ENCODE measurements at regions not wholly inside any gene's neighbourhood (a gene's known extent, or its start where the extent isn't known, plus 50 kb on each side); places are given as distances from the start of the nearest gene placed in this dataset.

DNA sequence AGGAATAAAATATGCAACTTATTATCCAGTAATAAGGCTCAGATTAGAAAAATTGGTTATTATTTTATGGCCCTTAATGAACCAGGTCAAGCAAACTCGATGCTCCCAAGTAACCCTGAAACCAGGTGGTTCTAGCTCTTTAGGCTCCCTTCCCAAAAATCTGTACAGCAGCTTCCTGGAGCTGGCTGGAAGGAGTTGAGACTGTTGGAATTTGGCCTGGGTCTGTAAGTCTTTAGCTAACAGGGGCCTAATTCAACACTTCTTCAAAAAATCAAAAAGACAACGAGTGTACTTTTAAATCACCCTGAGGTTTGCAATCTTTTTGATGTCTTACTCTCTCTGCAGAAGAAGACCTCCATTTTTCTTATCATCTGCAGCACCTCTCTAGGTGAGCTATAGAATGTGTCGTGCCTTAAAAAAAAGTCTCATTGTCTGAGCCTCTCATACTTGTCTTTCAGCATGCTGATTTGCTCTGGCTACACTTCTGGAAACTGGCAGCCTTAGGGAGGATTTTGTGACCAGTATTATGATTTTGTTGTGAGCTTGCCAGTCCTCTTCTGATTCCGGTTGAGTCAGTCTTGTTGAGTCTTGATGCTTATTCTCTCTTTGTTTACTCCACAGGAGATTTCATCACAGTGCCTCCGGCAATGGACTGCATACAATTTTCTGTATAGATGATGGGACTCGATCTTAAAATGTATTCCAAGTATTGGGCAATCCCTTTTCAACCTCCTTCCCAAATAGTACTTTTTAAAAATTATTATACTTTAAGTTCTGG is 235.0 kb upstream of the KBTBD8 start:
- DNase-seq (ENCODE audit: low read depth) = peak; percentile 58
- no peak overlapping the region for H3K4me3 ChIP-seq (ENCODE audit: low read length)
- TF ChIP-seq, protein P1, sequence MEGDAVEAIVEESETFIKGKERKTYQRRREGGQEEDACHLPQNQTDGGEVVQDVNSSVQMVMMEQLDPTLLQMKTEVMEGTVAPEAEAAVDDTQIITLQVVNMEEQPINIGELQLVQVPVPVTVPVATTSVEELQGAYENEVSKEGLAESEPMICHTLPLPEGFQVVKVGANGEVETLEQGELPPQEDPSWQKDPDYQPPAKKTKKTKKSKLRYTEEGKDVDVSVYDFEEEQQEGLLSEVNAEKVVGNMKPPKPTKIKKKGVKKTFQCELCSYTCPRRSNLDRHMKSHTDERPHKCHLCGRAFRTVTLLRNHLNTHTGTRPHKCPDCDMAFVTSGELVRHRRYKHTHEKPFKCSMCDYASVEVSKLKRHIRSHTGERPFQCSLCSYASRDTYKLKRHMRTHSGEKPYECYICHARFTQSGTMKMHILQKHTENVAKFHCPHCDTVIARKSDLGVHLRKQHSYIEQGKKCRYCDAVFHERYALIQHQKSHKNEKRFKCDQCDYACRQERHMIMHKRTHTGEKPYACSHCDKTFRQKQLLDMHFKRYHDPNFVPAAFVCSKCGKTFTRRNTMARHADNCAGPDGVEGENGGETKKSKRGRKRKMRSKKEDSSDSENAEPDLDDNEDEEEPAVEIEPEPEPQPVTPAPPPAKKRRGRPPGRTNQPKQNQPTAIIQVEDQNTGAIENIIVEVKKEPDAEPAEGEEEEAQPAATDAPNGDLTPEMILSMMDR (conservative IDR thresholded peaks at IDR 0.05; ENCODE audit: low read length) = no peak

DNA sequence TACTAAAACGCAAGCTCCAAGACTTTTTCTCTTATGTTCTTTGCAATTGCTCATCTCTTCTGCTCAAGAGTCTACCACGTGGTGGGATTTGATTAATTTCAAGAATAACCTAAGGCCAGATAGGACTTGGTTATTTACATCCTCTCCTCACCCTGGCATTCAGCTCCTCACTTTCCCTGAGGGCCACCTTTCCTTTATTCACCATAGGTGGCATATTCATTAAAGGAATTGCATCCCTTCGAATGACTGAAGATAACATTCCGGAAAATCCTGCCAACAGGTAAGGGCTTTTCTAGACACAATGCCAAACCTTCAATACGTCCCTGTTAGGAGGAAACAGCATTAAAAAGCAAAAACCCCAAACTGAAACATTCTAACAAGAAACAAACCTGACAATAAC is 220.0 kb upstream of the KBTBD8 start:
- TF ChIP-seq, protein P1 (conservative IDR thresholded peaks at IDR 0.05; ENCODE audit: low read length) = no peak
- no peak for DNase-seq (ENCODE audit: low read depth)
- no peak overlapping the region for H3K4me3 ChIP-seq (ENCODE audit: low read length)

DNA sequence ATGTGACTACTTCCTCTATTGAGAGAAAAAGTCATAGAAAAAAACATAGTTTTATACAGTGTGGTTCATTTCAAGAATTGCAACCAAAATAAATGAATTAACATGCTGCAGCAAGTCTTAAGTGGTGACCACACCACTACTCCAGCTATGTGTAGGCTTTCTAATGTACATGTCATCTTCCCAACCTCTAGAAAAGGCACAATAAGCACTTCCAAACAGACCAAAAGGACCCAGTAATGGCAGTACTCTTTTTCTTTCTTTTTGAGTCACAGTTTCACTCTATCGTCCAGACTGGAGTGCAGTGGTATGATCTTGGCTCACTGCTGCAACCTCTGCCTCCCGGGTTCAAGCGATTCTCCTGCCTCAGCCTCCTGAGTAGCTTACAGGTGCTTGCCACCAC is 219.3 kb upstream of the KBTBD8 start:
- TF ChIP-seq, protein P1 (conservative IDR thresholded peaks at IDR 0.05; ENCODE audit: low read length) = no peak
- H3K4me3 ChIP-seq (ENCODE audit: low read length) = no peak overlapping the region
- no peak for DNase-seq (ENCODE audit: low read depth)

DNA sequence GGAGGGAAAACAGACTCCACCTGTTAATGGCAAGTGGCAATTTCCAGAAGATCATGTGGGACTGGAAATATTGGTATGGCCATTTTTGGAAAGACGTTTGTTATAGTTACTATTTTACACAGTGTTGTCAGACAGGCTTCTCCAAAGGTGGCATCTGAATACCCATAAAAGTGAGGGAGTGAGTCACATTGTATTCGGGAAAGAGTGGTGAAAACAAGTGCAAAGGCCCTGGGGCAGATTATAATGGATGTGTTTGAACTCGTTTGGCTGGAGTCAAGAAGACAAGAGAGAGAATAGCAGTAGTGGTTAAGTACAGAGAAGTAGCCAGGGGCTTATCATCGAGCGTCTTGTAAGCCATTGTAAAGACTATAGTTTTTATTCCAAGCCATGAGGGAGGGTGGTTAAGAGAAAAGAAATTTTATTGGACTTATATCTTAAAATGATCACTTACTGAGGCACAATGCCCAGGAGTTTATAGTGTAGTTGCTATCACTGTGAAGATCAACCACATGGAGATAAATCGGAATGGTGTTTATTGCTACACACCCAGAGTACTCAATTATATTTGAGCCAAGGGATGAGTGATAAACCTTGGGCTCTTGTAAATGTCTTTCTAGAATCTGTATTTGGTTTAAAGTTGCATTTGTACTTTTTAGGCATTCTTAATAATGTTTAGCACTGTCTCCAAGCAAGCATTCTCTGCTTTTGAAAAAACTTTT is 212.8 kb upstream of the KBTBD8 start:
- TF ChIP-seq, protein P1 (conservative IDR thresholded peaks at IDR 0.05; ENCODE audit: low read length) = no peak
- DNase-seq (ENCODE audit: low read depth) = no peak
- H3K4me3 ChIP-seq (ENCODE audit: low read length) = no peak overlapping the region

DNA sequence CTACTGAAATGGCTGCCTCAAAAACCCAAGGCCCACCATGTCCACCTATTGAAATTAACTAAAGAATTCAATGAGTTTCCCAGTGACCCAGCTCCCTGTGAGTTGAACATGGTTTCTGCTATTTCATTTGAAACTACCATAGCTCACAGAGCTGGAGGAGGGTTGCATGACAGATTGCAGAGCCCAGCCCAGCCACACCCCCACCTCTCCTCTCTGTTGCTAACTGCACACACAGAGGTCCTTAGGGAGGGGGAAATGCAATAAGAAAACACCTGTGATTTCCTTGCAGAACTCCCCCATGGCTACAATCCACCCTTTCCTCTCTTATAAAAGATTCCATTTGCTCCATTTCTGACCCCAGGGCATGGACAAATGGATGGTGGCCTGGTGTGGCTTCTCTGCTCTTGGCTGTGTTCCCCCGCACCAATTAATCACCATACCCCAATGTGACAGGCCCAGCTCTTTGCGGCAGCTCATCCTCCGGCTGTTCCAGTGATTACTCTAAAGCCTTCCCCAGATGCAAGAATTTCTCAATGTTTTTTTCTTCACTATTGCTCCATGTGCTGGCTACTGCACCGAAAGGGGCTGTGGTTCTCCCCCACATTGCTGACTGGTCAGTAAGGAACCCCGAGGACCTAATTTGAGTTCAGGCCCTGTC is 208.4 kb upstream of the KBTBD8 start:
- TF ChIP-seq, protein P1 (conservative IDR thresholded peaks at IDR 0.05; ENCODE audit: low read length) = no peak
- peak; percentile 15 for DNase-seq (ENCODE audit: low read depth)
- H3K4me3 ChIP-seq (ENCODE audit: low read length) = no peak overlapping the region

DNA sequence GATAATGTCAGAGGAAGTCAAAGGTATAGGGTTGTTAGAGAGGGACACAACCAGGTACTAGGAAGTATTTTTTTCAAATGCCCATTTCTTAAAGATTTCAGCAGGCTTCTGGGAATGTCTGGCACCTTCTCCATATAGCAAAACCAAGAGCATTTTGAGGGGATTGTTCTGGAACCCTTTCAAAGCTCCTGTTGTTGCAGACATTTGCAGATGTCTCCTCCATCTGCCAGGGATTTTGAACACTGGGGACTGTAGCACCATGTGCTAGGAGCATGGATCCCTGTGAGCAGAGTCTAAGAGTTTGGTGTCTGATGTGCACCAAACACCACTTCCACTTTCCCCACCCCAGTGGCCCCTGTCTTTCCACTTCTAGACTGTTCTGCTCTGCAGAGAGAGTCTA is 206.0 kb upstream of the KBTBD8 start:
- TF ChIP-seq, protein P1 (conservative IDR thresholded peaks at IDR 0.05; ENCODE audit: low read length) = no peak
- DNase-seq (ENCODE audit: low read depth) = no peak
- no peak overlapping the region for H3K4me3 ChIP-seq (ENCODE audit: low read length)
